H1 (cell line): ENCODE measurements at regions not wholly inside any gene's neighbourhood (a gene's known extent, or its start where the extent isn't known, plus 50 kb on each side); places are given as distances from the start of the nearest gene placed in this dataset.

Source experiments
- CTCF ChIA-PET: fragments of 300-600 bp; sonication (Branson Sonifier 250); formaldehyde crosslinking; loops from one replicate; lab custom pipeline; 2021; ENCODE audit not compliant: partially characterized antibody; lab: Charles Lee
- POLR2A ChIA-PET: fragments of 300-600 bp; sonication (Branson Sonifier 250); formaldehyde crosslinking; loops from one replicate; lab custom pipeline; 2021; ENCODE audit warnings: inconsistent platforms; ENCODE audit not compliant: partially characterized antibody; lab: Charles Lee
- DNase-seq, 2 experiments: peaks; one replicate each; pipeline versions ENCODE4 v3.0.0 to v3.0.0-alpha.2; 2010 to 2022; ENCODE audit warnings: low spot score in 2 of 2, low read depth in 1 of 2, mixed read lengths in 1 of 2
- FAIRE-seq: peaks from 2 replicates; lab custom pipeline; 2011; peaks lifted over from hg19 to GRCh38; lab: Jason Lieb, UNC
- H2AFZ ChIP-seq: 2 replicates; pipeline ENCODE4 v1.8.1; 2012; ENCODE audit warnings: low read length, inconsistent platforms
- H2AK5ac ChIP-seq: 2 replicates; pipeline ENCODE4 v1.6.1; 2013; ENCODE audit warnings: low read depth, low read length
- H2BK120ac ChIP-seq: replicated peaks from 2 replicates; pipeline ENCODE3; 2013; ENCODE audit warnings: low read depth, low read length, inconsistent platforms
- H2BK12ac ChIP-seq: 2 replicates; pipeline ENCODE4 v1.6.1; 2013; ENCODE audit warnings: low read depth, low read length
- H2BK15ac ChIP-seq: 2 replicates; pipeline ENCODE4 v1.6.1; 2013; ENCODE audit warnings: low read length
- H2BK20ac ChIP-seq: 2 replicates; pipeline ENCODE4 v1.6.1; 2013; ENCODE audit warnings: low read length
- H2BK5ac ChIP-seq: 2 replicates; pipeline ENCODE4 v1.6.1; 2013; ENCODE audit warnings: low read depth, low read length
- H3K14ac ChIP-seq: 2 replicates; pipeline ENCODE4 v1.6.1; 2013; ENCODE audit warnings: inconsistent platforms; ENCODE audit not compliant: insufficient read length
- H3K18ac ChIP-seq: 2 replicates; pipeline ENCODE4 v1.6.1; 2013; ENCODE audit warnings: low read length; ENCODE audit errors: extremely low read depth
- H3K23ac ChIP-seq: 2 replicates; pipeline ENCODE4 v1.6.1; 2013; ENCODE audit warnings: inconsistent platforms; ENCODE audit not compliant: insufficient read length
- H3K23me2 ChIP-seq: 2 replicates; pipeline ENCODE4 v1.6.1; 2013; ENCODE audit warnings: low read depth, low read length
- H3K27ac ChIP-seq: 2 replicates; pipeline ENCODE4 v1.6.1; 2011; ENCODE audit warnings: low read depth, low read length, inconsistent platforms
- H3K27me3 ChIP-seq, 4 experiments: replicated peaks in 1 of 4; 1 replicate in 1 of 4; 2 replicates in 3 of 4; pipeline versions ENCODE4 v1.6.1 to v1.8.1; 2011 to 2013; ENCODE audit warnings: low read length in 3 of 4, mild to moderate bottlenecking in 3 of 4, inconsistent platforms in 2 of 4, mixed read lengths in 2 of 4, moderate library complexity in 1 of 4; ENCODE audit not compliant: control insufficient read depth in 3 of 4, insufficient read depth in 3 of 4; ENCODE audit errors: extremely low read depth in 1 of 4
- H3K36me3 ChIP-seq, 4 experiments: 2 replicates each; pipeline versions ENCODE4 v1.6.1 to v1.8.1; 2011 to 2013; ENCODE audit warnings: mild to moderate bottlenecking in 4 of 4, low read length in 3 of 4, moderate library complexity in 2 of 4, control low read depth in 1 of 4, inconsistent platforms in 1 of 4; ENCODE audit not compliant: insufficient read depth in 4 of 4, control insufficient read depth in 2 of 4
- H3K4ac ChIP-seq: replicated peaks from 2 replicates; pipeline ENCODE3; 2013; ENCODE audit warnings: low read length, low read depth, mixed read lengths, inconsistent platforms; ENCODE audit not compliant: insufficient read length
- H3K4me1 ChIP-seq, 4 experiments: replicated peaks in 1 of 4; 1 replicate in 1 of 4; 2 replicates in 3 of 4; pipeline versions ENCODE4 v1.6.1 to v1.8.1; 2011 to 2013; ENCODE audit warnings: low read length in 3 of 4, inconsistent platforms in 2 of 4, mixed read lengths in 1 of 4; ENCODE audit not compliant: insufficient read depth in 4 of 4, control insufficient read depth in 3 of 4
- H3K4me2 ChIP-seq, 2 experiments: 2 replicates each; pipeline versions ENCODE4 v1.6.1 to v1.8.1; 2011 to 2013; ENCODE audit warnings: low read depth in 2 of 2, low read length in 2 of 2, control low read depth in 1 of 2, inconsistent platforms in 1 of 2, mild to moderate bottlenecking in 1 of 2; ENCODE audit not compliant: insufficient read depth in 1 of 2
- H3K4me3 ChIP-seq, 4 experiments: fragments of 200-600, 300-600 bp in 1 of 4; sonication (generic), shearing (Covaris generic), sonication (Bioruptor Twin) in 1 of 4; 2 replicates each; pipeline versions ENCODE4 v1.5.1 to v1.8.1; 2011 to 2016; ENCODE audit warnings: low read length in 4 of 4, low read depth in 3 of 4, control low read depth in 2 of 4, inconsistent platforms in 2 of 4, mild to moderate bottlenecking in 2 of 4, mixed read lengths in 1 of 4, moderate library complexity in 1 of 4; ENCODE audit not compliant: insufficient read depth in 2 of 4; ENCODE audit errors: extremely low read depth in 1 of 4
- H3K56ac ChIP-seq: replicated peaks from 2 replicates; pipeline ENCODE3; 2013; ENCODE audit warnings: low read depth, mild to moderate bottlenecking, mixed read lengths, low read length, inconsistent platforms; ENCODE audit not compliant: insufficient read length
- H3K79me1 ChIP-seq: 2 replicates; pipeline ENCODE4 v1.6.1; 2013; ENCODE audit warnings: low read depth, low read length, control low read depth
- H3K79me2 ChIP-seq, 2 experiments: 2 replicates each; pipeline versions ENCODE4 v1.6.1 to v1.8.1; 2012 to 2013; ENCODE audit warnings: low read length in 2 of 2, mild to moderate bottlenecking in 2 of 2, inconsistent platforms in 1 of 2; ENCODE audit not compliant: insufficient read depth in 2 of 2, control insufficient read depth in 1 of 2
- H3K9ac ChIP-seq, 4 experiments: replicated peaks in 1 of 4; 1 replicate in 1 of 4; 2 replicates in 3 of 4; pipeline versions ENCODE4 v1.6.1 to v1.8.1; 2011 to 2013; ENCODE audit warnings: low read depth in 3 of 4, low read length in 3 of 4, control low read depth in 2 of 4, mild to moderate bottlenecking in 2 of 4, moderate library complexity in 2 of 4, inconsistent platforms in 1 of 4; ENCODE audit errors: extremely low read depth in 1 of 4
- H3K9me3 ChIP-seq, 2 experiments: 2 replicates each; pipeline versions ENCODE4 v1.6.1 to v1.8.1; 2012 to 2013; ENCODE audit warnings: mild to moderate bottlenecking in 2 of 2, moderate library complexity in 2 of 2, control low read depth in 1 of 2, inconsistent platforms in 1 of 2, low read depth in 1 of 2, low read length in 1 of 2, mixed read lengths in 1 of 2; ENCODE audit not compliant: insufficient read depth in 2 of 2
- H4K20me1 ChIP-seq, 2 experiments: replicated peaks in 1 of 2; 2 replicates each; pipeline versions ENCODE3 to v1.8.1; 2011 to 2013; ENCODE audit warnings: inconsistent platforms in 2 of 2, low read length in 2 of 2, mild to moderate bottlenecking in 1 of 2; ENCODE audit not compliant: insufficient read depth in 2 of 2, control insufficient read depth in 1 of 2
- H4K5ac ChIP-seq: 2 replicates; pipeline ENCODE4 v1.6.1; 2013; ENCODE audit warnings: low read length, low read depth, mixed read lengths, inconsistent platforms; ENCODE audit not compliant: insufficient read length
- H4K8ac ChIP-seq: 2 replicates; pipeline ENCODE4 v1.8.0; 2013; ENCODE audit warnings: mild to moderate bottlenecking, moderate library complexity, low read length, inconsistent platforms; ENCODE audit not compliant: insufficient read depth; ENCODE audit errors: extremely low read depth
- H4K91ac ChIP-seq: replicated peaks from 2 replicates; pipeline ENCODE3; 2013; ENCODE audit warnings: low read length, mixed read lengths, inconsistent platforms; ENCODE audit not compliant: insufficient read length
- CHD2 ChIP-seq: IDR thresholded peaks from 2 replicates; pipeline ENCODE4 v1.6.1; 2012; ENCODE audit warnings: low read length, improper control_type of control experiment
- KDM4A ChIP-seq: IDR thresholded peaks from one replicate; pipeline ENCODE4 v1.7.1; 2012; ENCODE audit warnings: low read depth, mild to moderate bottlenecking, moderate library complexity, low read length, inconsistent platforms; ENCODE audit not compliant: severe bottlenecking
- MAFK ChIP-seq: IDR thresholded peaks from 2 replicates; pipeline ENCODE4 v1.6.1; 2012; ENCODE audit warnings: low read depth, mild to moderate bottlenecking, improper control_type of control experiment, low read length
- RAD21 ChIP-seq, 2 experiments: IDR thresholded peaks in 1 of 2; conservative IDR thresholded peaks in 1 of 2; 2 replicates each; pipeline ENCODE4 v1.6.1; 2011; ENCODE audit warnings: low read depth in 2 of 2, low read length in 2 of 2, improper control_type of control experiment in 1 of 2, inconsistent platforms in 1 of 2, mild to moderate bottlenecking in 1 of 2, moderate library complexity in 1 of 2
- SAP30 ChIP-seq: fragments of 300-600 bp; sonication (generic); IDR thresholded peaks from 2 replicates; pipeline ENCODE4 v1.7.1; 2012; ENCODE audit warnings: low read length, moderate library complexity, mild to moderate bottlenecking, inconsistent platforms; ENCODE audit not compliant: insufficient read depth, insufficient replicate concordance
- ZNF274 ChIP-seq: IDR thresholded peaks from 2 replicates; pipeline ENCODE4 v1.7.0; 2012; ENCODE audit warnings: low read length, borderline replicate concordance; ENCODE audit errors: extremely low read depth
- WGBS, 2 experiments: shearing (Covaris generic) in 1 of 2; methylation state at CpG; one replicate each; pipeline versions ENCODE4 v1.1.6 to v1.1.7; 2013 to 2015; ENCODE audit warnings: low lambda C conversion rate in 2 of 2, mixed read lengths in 2 of 2, inconsistent platforms in 1 of 2, low coverage in 1 of 2, missing lambda C conversion rate in 1 of 2; ENCODE audit not compliant: insufficient replicate concordance in 2 of 2, insufficient coverage in 1 of 2, insufficient read length in 1 of 2; ENCODE audit errors: extremely low coverage in 1 of 2, missing lambda C conversion rate in 1 of 2; 5-methylcytosine and 5-hydroxymethylcytosine counted together
- TF ChIP-seq, protein P1 (sequence below), 3 experiments: IDR thresholded peaks; 1 replicate in 2 of 3; 2 replicates in 1 of 3; pipeline versions ENCODE4 v1.5.1 to v1.6.1; 2011; ENCODE audit warnings: low read length in 3 of 3, mild to moderate bottlenecking in 3 of 3, inconsistent platforms in 2 of 3, low read depth in 1 of 3, moderate library complexity in 1 of 3; ENCODE audit not compliant: insufficient read depth in 1 of 3; ENCODE audit errors: control extremely low read depth in 1 of 3
- TF ChIP-seq, protein P2 (sequence below): IDR thresholded peaks from 2 replicates; pipeline ENCODE4 v1.6.1; 2012; ENCODE audit warnings: low read length, inconsistent platforms

DNA sequence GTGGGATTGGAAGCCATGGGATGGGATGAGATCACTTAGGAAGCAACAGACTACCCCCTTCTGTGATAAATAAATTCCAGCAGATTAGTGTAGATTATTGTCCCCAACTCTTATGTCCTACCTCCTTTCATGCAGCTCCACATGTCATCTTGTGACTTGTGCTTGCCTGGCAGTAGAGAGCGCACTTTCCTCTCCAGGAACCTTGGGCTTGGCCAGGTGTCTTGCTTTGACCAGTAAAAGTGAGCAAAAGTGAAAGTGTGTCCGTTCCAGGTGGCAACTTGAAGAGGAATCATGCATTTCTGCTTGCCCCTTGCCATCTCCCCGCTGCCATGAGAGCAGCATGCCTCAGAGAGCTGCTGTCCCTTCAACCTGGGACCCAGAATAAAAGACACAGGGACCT is 122.9 kb upstream of the ERG start:
- Histone ChIP-seq H3K4me3 (no peak overlapping the region), H3K79me1 (no peaks in the 10 kb centered on the region), H3K4ac (no peak overlapping the region), H4K20me1 (peaks cover 0 to 10% of the 10 kb centered on the region in 2 experiments), H3K9ac (no peak overlapping the region), H2BK5ac (no peak overlapping the region), H3K79me2 (peaks cover 0 to 4% of the 10 kb centered on the region in 2 experiments; a peak in 2 of 4 replicates), H2BK120ac (no peak overlapping the region), H3K27me3 (no peaks in the 10 kb centered on the region), H3K14ac (no peak overlapping the region), H2BK20ac (no peak overlapping the region), H3K23ac (no peak overlapping the region), H4K8ac (no peak overlapping the region), H4K91ac (no peak overlapping the region), H3K18ac (no peak overlapping the region), H3K36me3 (no peaks in the 10 kb centered on the region; a peak in 1 of 8 replicates), H2AFZ (0 out of 2 replicates have a peak overlapping the region, but pooled peaks have one; percentile 48), H3K9me3 (no peaks in the 10 kb centered on the region), H3K4me2 (no peak overlapping the region), H3K56ac (no peak overlapping the region), H3K23me2 (peaks cover 11% of the 10 kb centered on the region; the same call in 1 of the 2 replicates), H2BK12ac (no peak overlapping the region), H2AK5ac (no peak overlapping the region), H2BK15ac (no peak overlapping the region), H3K27ac (no peak overlapping the region), H3K4me1 (no peaks in the 10 kb centered on the region; a peak in 1 of 7 replicates), H4K5ac (no peak overlapping the region)
- no peak for TF ChIP-seq SAP30
- TF ChIP-seq KDM4A = no peak
- no peak for TF ChIP-seq CHD2
- no peak for TF ChIP-seq MAFK
- TF ChIP-seq ZNF274 = no peak
- TF ChIP-seq, protein P1, sequence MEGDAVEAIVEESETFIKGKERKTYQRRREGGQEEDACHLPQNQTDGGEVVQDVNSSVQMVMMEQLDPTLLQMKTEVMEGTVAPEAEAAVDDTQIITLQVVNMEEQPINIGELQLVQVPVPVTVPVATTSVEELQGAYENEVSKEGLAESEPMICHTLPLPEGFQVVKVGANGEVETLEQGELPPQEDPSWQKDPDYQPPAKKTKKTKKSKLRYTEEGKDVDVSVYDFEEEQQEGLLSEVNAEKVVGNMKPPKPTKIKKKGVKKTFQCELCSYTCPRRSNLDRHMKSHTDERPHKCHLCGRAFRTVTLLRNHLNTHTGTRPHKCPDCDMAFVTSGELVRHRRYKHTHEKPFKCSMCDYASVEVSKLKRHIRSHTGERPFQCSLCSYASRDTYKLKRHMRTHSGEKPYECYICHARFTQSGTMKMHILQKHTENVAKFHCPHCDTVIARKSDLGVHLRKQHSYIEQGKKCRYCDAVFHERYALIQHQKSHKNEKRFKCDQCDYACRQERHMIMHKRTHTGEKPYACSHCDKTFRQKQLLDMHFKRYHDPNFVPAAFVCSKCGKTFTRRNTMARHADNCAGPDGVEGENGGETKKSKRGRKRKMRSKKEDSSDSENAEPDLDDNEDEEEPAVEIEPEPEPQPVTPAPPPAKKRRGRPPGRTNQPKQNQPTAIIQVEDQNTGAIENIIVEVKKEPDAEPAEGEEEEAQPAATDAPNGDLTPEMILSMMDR (IDR thresholded peaks at IDR 0.05; ENCODE audit: control extremely low read depth in 1 of 3, insufficient read depth in 1 of 3, low read depth in 1 of 3, low read length in 3 of 3) = peak in 1 of 3 experiments; percentile 28; a peak in 2 of 4 replicates
- TF ChIP-seq, protein P2, sequence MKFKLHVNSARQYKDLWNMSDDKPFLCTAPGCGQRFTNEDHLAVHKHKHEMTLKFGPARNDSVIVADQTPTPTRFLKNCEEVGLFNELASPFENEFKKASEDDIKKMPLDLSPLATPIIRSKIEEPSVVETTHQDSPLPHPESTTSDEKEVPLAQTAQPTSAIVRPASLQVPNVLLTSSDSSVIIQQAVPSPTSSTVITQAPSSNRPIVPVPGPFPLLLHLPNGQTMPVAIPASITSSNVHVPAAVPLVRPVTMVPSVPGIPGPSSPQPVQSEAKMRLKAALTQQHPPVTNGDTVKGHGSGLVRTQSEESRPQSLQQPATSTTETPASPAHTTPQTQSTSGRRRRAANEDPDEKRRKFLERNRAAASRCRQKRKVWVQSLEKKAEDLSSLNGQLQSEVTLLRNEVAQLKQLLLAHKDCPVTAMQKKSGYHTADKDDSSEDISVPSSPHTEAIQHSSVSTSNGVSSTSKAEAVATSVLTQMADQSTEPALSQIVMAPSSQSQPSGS = no peak
- peak; percentile 19 to 43 for TF ChIP-seq RAD21 (IDR thresholded peaks at IDR 0.05 in 1 of 2, conservative IDR thresholded peaks at IDR 0.05 in 1 of 2; ENCODE audit: low read depth in 2 of 2, low read length in 2 of 2)
- POLR2A ChIA-PET = no interaction called here
- CTCF ChIA-PET = interaction anchor here (0.7 to 1.0 kb wide), 3 partner anchors 16 to 153 kb away, joined by 3 to 4 read pairs (median 3); no protein-coding TSS in a partner anchor
- 97% methylated on average over 3 of the region's 3 CpGs; no CpG with 5 or more reads in 1 of the 2 experiments for WGBS, 2 experiments
- DNase-seq = no peak
- FAIRE-seq = no peak
